ENCODE measurements at regions not wholly inside any gene's neighbourhood (a gene's known extent, or its start where the extent isn't known, plus 50 kb on each side); places are given as distances from the start of the nearest gene placed in this dataset.

DNA sequence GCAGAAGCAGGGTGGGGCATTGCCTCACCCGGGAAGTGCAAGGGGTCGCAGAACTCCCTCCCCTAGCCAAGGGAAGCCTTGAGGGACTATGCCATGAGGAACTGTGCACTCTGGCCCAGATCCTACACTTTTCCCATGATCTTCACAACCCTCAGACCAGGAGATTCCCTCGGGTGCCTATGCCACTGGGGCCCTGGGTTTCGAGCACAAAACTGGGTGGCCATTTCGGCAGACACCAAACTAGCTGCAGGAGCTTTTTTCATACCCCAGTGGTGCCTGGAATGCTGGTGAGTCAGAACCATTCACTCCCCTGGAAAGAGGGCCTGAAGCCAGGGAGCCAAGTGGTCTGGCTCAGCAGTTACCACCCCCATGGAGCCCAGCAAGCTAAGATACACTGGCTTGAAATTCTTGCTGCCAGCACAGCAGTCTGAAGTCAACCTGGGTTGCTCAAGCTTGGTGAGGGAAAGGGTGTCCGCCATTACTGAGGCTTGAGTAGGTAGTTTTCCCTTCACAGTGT, 573.7 kb upstream of the ANO3 start:
- TF ChIP-seq, protein P1, sequence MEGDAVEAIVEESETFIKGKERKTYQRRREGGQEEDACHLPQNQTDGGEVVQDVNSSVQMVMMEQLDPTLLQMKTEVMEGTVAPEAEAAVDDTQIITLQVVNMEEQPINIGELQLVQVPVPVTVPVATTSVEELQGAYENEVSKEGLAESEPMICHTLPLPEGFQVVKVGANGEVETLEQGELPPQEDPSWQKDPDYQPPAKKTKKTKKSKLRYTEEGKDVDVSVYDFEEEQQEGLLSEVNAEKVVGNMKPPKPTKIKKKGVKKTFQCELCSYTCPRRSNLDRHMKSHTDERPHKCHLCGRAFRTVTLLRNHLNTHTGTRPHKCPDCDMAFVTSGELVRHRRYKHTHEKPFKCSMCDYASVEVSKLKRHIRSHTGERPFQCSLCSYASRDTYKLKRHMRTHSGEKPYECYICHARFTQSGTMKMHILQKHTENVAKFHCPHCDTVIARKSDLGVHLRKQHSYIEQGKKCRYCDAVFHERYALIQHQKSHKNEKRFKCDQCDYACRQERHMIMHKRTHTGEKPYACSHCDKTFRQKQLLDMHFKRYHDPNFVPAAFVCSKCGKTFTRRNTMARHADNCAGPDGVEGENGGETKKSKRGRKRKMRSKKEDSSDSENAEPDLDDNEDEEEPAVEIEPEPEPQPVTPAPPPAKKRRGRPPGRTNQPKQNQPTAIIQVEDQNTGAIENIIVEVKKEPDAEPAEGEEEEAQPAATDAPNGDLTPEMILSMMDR (IDR thresholded peaks at IDR 0.05): no peak
- TF ChIP-seq POLR2A (IDR thresholded peaks at IDR 0.05): no peak
